ENCODE measurements at regions not wholly inside any gene's neighbourhood (a gene's known extent, or its start where the extent isn't known, plus 50 kb on each side); places are given as distances from the start of the nearest gene placed in this dataset.

GRCh38 chr3:72336114-72336651, 512.1 kb downstream of the SHQ1 start:
- TF ChIP-seq, protein P1, sequence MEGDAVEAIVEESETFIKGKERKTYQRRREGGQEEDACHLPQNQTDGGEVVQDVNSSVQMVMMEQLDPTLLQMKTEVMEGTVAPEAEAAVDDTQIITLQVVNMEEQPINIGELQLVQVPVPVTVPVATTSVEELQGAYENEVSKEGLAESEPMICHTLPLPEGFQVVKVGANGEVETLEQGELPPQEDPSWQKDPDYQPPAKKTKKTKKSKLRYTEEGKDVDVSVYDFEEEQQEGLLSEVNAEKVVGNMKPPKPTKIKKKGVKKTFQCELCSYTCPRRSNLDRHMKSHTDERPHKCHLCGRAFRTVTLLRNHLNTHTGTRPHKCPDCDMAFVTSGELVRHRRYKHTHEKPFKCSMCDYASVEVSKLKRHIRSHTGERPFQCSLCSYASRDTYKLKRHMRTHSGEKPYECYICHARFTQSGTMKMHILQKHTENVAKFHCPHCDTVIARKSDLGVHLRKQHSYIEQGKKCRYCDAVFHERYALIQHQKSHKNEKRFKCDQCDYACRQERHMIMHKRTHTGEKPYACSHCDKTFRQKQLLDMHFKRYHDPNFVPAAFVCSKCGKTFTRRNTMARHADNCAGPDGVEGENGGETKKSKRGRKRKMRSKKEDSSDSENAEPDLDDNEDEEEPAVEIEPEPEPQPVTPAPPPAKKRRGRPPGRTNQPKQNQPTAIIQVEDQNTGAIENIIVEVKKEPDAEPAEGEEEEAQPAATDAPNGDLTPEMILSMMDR (IDR thresholded peaks at IDR 0.05; ENCODE audit: poor library complexity): no peak
- TF ChIP-seq EZH2 (IDR thresholded peaks at IDR 0.05; ENCODE audit: borderline replicate concordance): no peak

All from hepatocyte (in vitro differentiated cells).